HG03159 (cell line): ENCODE measurements at regions not wholly inside any gene's neighbourhood (a gene's known extent, or its start where the extent isn't known, plus 50 kb on each side); places are given as distances from the start of the nearest gene placed in this dataset.

Experiments
- ATAC-seq: cut with Tn5 transposase; IDR thresholded peaks from one replicate; pipeline ENCODE4 v1.9.1; 2021; ENCODE audit warnings: mild to moderate bottlenecking, moderate library complexity; ENCODE audit not compliant: unreplicated experiment

DNA sequence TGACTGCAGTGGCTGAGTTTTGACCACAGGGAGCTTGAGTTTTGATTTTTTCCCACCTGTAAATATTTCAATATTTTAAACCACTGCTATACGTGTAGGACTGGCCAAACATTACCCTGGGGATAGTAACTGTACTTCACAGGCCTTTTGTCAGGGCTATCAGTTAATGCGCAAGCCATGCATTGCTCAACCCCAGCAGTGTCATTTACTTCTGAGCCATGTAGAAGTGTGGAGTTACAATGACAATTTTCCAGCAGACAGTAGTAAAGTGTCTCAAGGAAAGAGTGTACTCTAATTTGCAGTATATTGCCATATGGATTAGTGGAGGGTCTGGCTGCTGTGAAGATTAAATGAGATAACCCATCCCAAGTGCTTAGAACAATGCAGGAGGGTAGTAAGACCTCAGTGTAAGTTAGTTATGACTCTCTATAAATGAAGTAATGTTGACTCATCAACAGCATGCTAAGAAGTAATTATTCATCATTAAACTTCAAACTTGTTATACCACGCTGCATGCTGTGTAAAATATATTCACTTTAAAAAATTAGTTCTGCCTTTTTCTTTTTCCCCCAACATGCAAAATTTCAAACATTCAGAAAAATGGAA lies 489.2 kb downstream of the KDM4C start:
- ATAC-seq, result no peak

DNA sequence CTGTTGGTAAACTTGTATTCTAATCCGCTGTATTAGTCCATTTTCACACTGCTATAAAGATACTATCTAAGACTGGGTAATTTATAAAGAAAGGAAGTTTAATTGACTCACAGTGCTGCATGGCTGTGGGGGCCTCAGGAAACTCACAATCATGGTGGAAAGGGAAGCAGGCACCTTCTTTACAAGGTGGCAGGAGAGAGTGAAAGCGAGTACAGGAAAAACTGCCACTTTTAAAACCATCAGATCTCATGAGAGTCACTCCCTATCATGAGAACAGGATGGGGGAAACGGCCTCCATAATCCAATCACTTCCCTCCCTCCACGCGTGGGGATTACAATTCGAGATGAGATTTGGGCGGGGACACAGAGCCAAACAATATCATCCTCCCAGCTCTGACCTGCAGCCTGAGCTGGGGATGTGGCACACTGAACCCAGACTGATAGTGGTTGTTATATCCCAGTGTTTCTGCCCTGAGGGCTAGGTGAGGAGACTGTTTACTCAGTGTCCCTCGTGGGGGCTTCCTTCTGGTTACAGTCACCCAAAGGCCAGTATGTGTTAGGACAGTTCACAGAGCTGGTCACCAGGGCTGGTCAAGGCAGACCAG lies 488.3 kb downstream of the KDM4C start:
- ATAC-seq, result no peak

- ATAC-seq, result no peak
Measured at GRCh38 chr9:7243838-7244237, 486.1 kb downstream of the KDM4C start.

DNA sequence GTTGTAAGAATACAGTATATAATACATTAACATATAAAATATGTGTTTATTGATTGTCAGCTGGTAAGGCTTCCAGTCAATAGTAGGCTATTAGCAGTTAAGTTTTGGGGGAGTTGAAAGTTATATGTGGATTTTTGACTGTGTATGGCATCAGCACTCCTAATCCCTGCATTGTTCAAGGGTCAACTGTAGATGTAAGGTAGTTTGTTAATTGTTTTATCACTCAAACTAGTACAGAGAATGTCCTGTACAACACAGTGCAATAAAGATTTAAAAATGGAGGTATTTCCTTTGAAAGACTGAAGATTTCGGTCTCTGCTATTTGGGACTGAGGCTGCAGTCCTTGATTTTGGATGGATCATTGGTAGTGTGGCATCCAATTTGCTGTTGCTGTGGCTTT lies 484.4 kb downstream of the KDM4C start:
- no peak for ATAC-seq

GRCh38 chr9:7241694-7242093 lies 483.9 kb downstream of the KDM4C start:
- no peak for ATAC-seq

- no peak for ATAC-seq
Measured at GRCh38 chr9:7240569-7241311, 483.0 kb downstream of the KDM4C start.

GRCh38 chr9:7239708-7240107 lies 481.9 kb downstream of the KDM4C start:
- ATAC-seq, result no peak

- ATAC-seq, result no peak
Measured at GRCh38 chr9:7238247-7238637, 480.5 kb downstream of the KDM4C start.

GRCh38 chr9:7237473-7238246 lies 479.9 kb downstream of the KDM4C start:
- no peak for ATAC-seq

DNA sequence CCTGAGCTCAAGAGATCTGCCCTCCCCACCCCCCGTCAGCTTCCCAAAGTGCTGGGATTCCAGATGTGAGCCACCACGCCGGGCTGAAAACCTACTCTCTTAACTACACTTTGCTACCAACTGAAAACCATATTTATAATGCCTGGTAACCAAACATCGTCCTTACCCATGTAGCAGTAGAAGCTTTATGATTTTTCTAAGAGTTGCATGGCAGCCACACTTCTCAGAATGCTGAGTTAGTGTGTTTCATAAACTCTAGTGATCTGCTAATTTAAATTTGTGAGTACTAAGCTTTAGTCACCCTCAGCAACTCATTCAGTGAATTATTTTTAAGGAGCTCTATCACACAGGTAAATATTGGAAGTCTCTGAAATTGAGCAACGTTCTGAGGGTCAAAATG lies 478.4 kb downstream of the KDM4C start:
- ATAC-seq, result no peak

DNA sequence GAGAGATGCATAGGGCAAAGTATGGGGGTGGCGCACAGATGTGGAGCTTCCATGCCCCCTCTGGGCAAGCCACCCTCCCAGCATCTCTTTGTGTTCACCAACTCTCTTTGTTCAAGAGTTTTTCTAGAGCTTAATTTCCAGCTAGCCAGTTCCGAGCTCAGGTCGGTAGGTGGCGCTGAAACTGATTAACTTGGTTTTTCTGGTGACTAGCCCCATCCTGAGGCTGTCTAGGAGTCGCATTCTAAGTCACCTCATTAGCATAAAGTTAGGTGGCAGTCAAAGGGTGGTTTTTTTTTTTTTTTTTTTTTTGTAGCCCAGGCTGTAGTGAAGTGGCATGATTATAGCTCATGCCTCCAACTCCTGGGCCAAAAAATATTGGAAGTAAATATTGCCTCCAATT lies 476.4 kb downstream of the KDM4C start:
- ATAC-seq, result peak; percentile 85

DNA sequence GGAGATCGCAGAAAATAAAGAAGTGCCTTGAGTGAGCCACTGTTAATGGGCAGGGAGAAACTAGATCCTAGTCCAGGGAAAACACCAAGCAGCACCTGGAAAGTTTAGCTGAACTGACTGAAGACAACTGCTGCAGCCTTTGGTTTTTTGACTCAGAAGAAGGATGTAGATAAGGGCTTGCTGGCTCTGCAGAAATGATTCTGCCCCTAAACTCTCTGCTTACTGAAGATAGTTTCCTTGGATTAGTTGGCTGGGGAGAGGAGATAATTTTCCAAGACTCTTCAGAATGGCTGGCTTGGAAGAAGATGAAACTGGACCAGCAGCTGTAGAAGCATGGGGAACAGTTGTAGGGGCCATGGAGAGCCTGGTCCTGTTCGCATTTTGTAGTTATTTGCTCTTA lies 471.8 kb downstream of the KDM4C start:
- ATAC-seq, result no peak

DNA sequence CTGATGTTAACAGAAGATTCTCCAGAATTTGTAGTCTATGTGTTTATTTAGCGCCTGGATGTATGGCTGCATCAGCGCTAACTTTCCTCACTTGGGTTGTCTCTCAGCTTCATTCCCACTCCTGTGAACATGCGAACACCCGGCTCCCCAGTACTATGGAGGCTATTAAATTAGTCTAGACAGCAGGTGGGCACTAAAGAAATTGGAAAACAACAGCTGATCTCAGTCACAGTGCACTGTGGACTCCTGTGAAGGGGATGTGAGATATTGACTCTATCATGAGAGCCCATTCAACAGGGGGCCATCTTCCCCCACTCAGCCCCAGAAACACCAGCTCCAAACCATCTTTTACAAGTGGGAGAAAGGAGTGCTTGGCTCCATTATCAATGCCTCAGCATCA lies 471.0 kb downstream of the KDM4C start:
- no peak for ATAC-seq

GRCh38 chr9:7227951-7228350 lies 470.2 kb downstream of the KDM4C start:
- ATAC-seq, result no peak

- ATAC-seq, result no peak
Measured at GRCh38 chr9:7226007-7226640, 468.4 kb downstream of the KDM4C start.
